Nephron progenitor cell (in vitro differentiated cells): ENCODE measurements at regions not wholly inside any gene's neighbourhood (a gene's known extent, or its start where the extent isn't known, plus 50 kb on each side); places are given as distances from the start of the nearest gene placed in this dataset.

Experiments
- DNase-seq: peaks from one replicate; pipeline ENCODE4 v3.0.0; 2021
- H3K27ac Mint-ChIP-seq: 2 replicates; pipeline ENCODE4 v1.8.0; 2021; ENCODE audit warnings: mild to moderate bottlenecking, moderate library complexity, mixed read lengths
- H3K27me3 Mint-ChIP-seq: 2 replicates; pipeline ENCODE4 v1.8.0; 2021; ENCODE audit warnings: mild to moderate bottlenecking, low read depth, mixed read lengths; ENCODE audit not compliant: poor library complexity
- H3K36me3 Mint-ChIP-seq: 2 replicates; pipeline ENCODE4 v1.8.0; 2021; ENCODE audit warnings: low read depth, mixed read lengths
- H3K4me1 Mint-ChIP-seq: 2 replicates; pipeline ENCODE4 v1.8.0; 2021; ENCODE audit warnings: mixed read lengths
- H3K4me3 Mint-ChIP-seq: 2 replicates; pipeline ENCODE4 v1.8.0; 2021; ENCODE audit warnings: mild to moderate bottlenecking, moderate library complexity, mixed read lengths
- H3K9me3 Mint-ChIP-seq: 2 replicates; pipeline ENCODE4 v1.8.0; 2021; ENCODE audit warnings: mild to moderate bottlenecking, moderate library complexity, mixed read lengths
- TF ChIP-seq, protein P1 (sequence below): fragments of 200-600 bp; sonication (generic); IDR thresholded peaks from 2 replicates; pipeline ENCODE4 v1.5.0; 2021; ENCODE audit warnings: antibody characterized with exemption

GRCh38 chr1:192862271-192862670, 53.4 kb downstream of the RGS2 start:
- Mint-ChIP-seq H3K4me3 (no peak overlapping the region), H3K9me3 (peaks cover 7% of the 10 kb centered on the region), H3K27ac (no peak overlapping the region), H3K36me3 (no peaks in the 10 kb centered on the region), H3K27me3 (no peaks in the 10 kb centered on the region), H3K4me1 (no peaks in the 10 kb centered on the region)
- no peak for DNase-seq
- TF ChIP-seq, protein P1, sequence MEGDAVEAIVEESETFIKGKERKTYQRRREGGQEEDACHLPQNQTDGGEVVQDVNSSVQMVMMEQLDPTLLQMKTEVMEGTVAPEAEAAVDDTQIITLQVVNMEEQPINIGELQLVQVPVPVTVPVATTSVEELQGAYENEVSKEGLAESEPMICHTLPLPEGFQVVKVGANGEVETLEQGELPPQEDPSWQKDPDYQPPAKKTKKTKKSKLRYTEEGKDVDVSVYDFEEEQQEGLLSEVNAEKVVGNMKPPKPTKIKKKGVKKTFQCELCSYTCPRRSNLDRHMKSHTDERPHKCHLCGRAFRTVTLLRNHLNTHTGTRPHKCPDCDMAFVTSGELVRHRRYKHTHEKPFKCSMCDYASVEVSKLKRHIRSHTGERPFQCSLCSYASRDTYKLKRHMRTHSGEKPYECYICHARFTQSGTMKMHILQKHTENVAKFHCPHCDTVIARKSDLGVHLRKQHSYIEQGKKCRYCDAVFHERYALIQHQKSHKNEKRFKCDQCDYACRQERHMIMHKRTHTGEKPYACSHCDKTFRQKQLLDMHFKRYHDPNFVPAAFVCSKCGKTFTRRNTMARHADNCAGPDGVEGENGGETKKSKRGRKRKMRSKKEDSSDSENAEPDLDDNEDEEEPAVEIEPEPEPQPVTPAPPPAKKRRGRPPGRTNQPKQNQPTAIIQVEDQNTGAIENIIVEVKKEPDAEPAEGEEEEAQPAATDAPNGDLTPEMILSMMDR: no peak

DNA sequence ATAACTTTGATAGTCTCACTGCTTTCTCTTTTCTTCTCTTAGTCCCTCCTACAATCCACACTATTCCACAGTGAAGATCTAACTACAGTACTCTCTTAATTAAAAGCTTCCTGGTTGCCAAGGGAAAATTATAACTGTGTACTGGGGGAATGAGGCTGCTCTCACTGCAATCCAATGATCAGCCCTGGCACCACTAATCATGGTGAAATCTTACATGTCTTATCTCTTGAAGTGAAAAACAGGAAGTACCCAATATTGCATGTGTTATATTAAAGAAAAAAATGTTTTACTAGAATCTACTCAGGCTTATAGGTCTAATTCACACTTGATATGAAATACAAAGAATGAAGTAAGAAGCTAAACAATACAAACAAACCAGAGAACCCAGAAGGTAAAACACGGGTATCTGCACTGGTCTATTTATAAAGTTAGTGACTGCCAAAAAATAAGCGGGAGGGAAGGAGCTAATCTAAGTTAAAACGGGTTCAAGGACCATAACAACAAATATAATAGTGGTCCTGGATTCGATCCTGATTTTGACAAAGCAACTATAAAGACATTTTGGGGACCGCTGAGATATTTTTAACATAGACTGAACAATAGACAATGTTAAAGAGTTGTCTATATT, 57.5 kb downstream of the RGS2 start:
- H3K36me3 Mint-ChIP-seq: no peaks in the 10 kb centered on the region
- TF ChIP-seq, protein P1: no peak
- H3K27ac Mint-ChIP-seq: no peak overlapping the region
- no peaks in the 10 kb centered on the region for H3K27me3 Mint-ChIP-seq
- no peak for DNase-seq
- H3K9me3 Mint-ChIP-seq: no peaks in the 10 kb centered on the region
- no peaks in the 10 kb centered on the region for H3K4me1 Mint-ChIP-seq
- no peak overlapping the region for H3K4me3 Mint-ChIP-seq

GRCh38 chr1:192867180-192867579, 58.3 kb downstream of the RGS2 start:
- H3K36me3 Mint-ChIP-seq: no peaks in the 10 kb centered on the region
- no peaks in the 10 kb centered on the region for H3K27me3 Mint-ChIP-seq
- TF ChIP-seq, protein P1: no peak
- no peak for DNase-seq
- no peaks in the 10 kb centered on the region for H3K4me1 Mint-ChIP-seq
- H3K27ac Mint-ChIP-seq: no peak overlapping the region
- H3K4me3 Mint-ChIP-seq: no peak overlapping the region
- no peaks in the 10 kb centered on the region for H3K9me3 Mint-ChIP-seq

- no peak for DNase-seq
- no peak overlapping the region for H3K27ac Mint-ChIP-seq
- H3K9me3 Mint-ChIP-seq: no peaks in the 10 kb centered on the region
- TF ChIP-seq, protein P1: no peak
- no peaks in the 10 kb centered on the region for H3K36me3 Mint-ChIP-seq
- H3K27me3 Mint-ChIP-seq: no peaks in the 10 kb centered on the region
- no peaks in the 10 kb centered on the region for H3K4me1 Mint-ChIP-seq
- H3K4me3 Mint-ChIP-seq: no peak overlapping the region
Measured at GRCh38 chr1:192869308-192869940, 60.6 kb downstream of the RGS2 start.

DNA sequence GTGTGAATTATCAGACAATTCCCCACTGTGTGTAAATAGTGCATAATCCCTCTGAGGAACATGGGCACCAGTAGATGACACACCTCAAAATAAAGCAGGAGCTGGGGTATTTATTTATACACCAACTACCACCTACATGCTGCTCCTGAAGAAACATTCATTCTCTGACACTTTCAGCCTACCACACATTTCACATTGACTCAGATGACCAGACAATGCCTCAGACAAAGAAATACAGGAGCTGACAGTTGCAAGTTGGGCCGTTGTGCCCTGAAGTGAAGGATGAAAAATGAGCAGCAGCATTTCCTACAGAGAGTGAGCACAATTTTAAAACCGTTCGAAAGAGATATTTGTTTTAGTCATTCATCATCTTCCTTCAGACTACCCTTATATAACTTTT, 63.2 kb downstream of the RGS2 start:
- Mint-ChIP-seq H3K4me3 (no peak overlapping the region), H3K27ac (no peak overlapping the region), H3K36me3 (no peaks in the 10 kb centered on the region), H3K9me3 (no peaks in the 10 kb centered on the region), H3K4me1 (no peaks in the 10 kb centered on the region), H3K27me3 (no peaks in the 10 kb centered on the region)
- TF ChIP-seq, protein P1: no peak
- no peak for DNase-seq

DNA sequence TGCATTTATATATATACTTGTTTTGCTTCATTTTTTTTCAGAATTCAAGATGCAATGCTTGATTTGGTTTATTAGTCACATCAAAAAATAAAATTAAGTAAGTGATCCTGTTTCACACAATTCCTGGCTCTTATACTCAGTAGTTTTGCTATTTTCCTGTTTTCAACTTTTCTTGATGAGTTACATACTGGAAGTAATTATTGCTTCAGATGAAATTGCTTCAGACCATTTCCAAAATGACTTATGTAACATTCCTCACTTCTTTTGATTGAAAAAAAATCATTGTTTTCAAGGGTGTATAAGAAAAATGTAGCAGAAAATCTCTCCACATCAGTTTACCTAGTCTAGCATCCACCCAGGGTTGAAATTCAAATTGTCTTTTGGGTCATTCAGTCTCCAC, 65.0 kb downstream of the RGS2 start:
- Mint-ChIP-seq H3K9me3 (no peaks in the 10 kb centered on the region), H3K27me3 (no peaks in the 10 kb centered on the region)

More for the DNA sequence above, 65.0 kb downstream of the RGS2 start:
- no peak for DNase-seq
- TF ChIP-seq, protein P1: no peak
- Mint-ChIP-seq H3K4me3 (no peak overlapping the region), H3K36me3 (no peaks in the 10 kb centered on the region), H3K27ac (no peak overlapping the region), H3K4me1 (no peaks in the 10 kb centered on the region)
